H1 (cell line): ENCODE measurements at regions not wholly inside any gene's neighbourhood (a gene's known extent, or its start where the extent isn't known, plus 50 kb on each side); places are given as distances from the start of the nearest gene placed in this dataset.
A peak's percentile ranks its signal among the peaks of the same experiment; 100 is the strongest.
"Not testable (repeated sequence)": the region's sequence is repeated elsewhere in the genome, so short reads cannot be mapped to it uniquely, and the experiment has no call there.

ENCODE experiments used
- CBX8 ChIP-seq: fragments of 300-800, 300-1000 bp; sonication (generic); IDR thresholded peaks from 2 replicates; pipeline ENCODE4 v1.7.1; 2016; ENCODE audit warnings: low read depth, low read length, borderline replicate concordance
- CHD1 ChIP-seq: IDR thresholded peaks from 2 replicates; pipeline ENCODE4 v1.6.1; 2012; ENCODE audit warnings: low read depth, low read length, improper control_type of control experiment
- PHF8 ChIP-seq: fragments of 200-600 bp; sonication (generic); conservative IDR thresholded peaks from 2 replicates; pipeline ENCODE4 v1.7.1; 2012; ENCODE audit warnings: low read depth, mild to moderate bottlenecking, inconsistent platforms, low read length, moderate library complexity
- POLR2A ChIP-seq, 2 experiments: IDR thresholded peaks; 1 replicate in 1 of 2; 2 replicates in 1 of 2; pipeline ENCODE4 v1.6.1; 2011; ENCODE audit warnings: low read depth in 2 of 2, low read length in 2 of 2, mild to moderate bottlenecking in 2 of 2; ENCODE audit errors: control extremely low read depth in 1 of 2
- RAD21 ChIP-seq, 2 experiments: IDR thresholded peaks in 1 of 2; conservative IDR thresholded peaks in 1 of 2; 2 replicates each; pipeline ENCODE4 v1.6.1; 2011; ENCODE audit warnings: low read depth in 2 of 2, low read length in 2 of 2, improper control_type of control experiment in 1 of 2, inconsistent platforms in 1 of 2, mild to moderate bottlenecking in 1 of 2, moderate library complexity in 1 of 2
- RXRA ChIP-seq: IDR thresholded peaks from 2 replicates; pipeline ENCODE4 v1.6.1; 2011; ENCODE audit warnings: low read depth, mild to moderate bottlenecking, low read length, moderate library complexity; ENCODE audit not compliant: insufficient read depth
- TAF1 ChIP-seq: IDR thresholded peaks from 2 replicates; pipeline ENCODE4 v1.6.1; 2011; ENCODE audit warnings: mild to moderate bottlenecking, low read depth, low read length
- TEAD4 ChIP-seq: IDR thresholded peaks from 2 replicates; pipeline ENCODE4 v1.6.1; 2012; ENCODE audit warnings: low read depth, low read length, inconsistent platforms, mixed read lengths
- ZNF274 ChIP-seq: IDR thresholded peaks from 2 replicates; pipeline ENCODE4 v1.7.0; 2012; ENCODE audit warnings: low read length, borderline replicate concordance; ENCODE audit errors: extremely low read depth
- TF ChIP-seq, protein P1 (sequence below), 3 experiments: IDR thresholded peaks; 1 replicate in 2 of 3; 2 replicates in 1 of 3; pipeline versions ENCODE4 v1.5.1 to v1.6.1; 2011; ENCODE audit warnings: low read length in 3 of 3, mild to moderate bottlenecking in 3 of 3, inconsistent platforms in 2 of 3, low read depth in 1 of 3, moderate library complexity in 1 of 3; ENCODE audit not compliant: insufficient read depth in 1 of 3; ENCODE audit errors: control extremely low read depth in 1 of 3
- TF ChIP-seq, protein P2 (sequence below): IDR thresholded peaks from 2 replicates; pipeline ENCODE4 v1.6.1; 2011; ENCODE audit warnings: low read depth, mild to moderate bottlenecking, low read length; ENCODE audit not compliant: insufficient read depth
- TF ChIP-seq, protein P3 (sequence below): IDR thresholded peaks from 2 replicates; pipeline ENCODE4 v1.6.1; 2012; ENCODE audit warnings: inconsistent platforms

DNA sequence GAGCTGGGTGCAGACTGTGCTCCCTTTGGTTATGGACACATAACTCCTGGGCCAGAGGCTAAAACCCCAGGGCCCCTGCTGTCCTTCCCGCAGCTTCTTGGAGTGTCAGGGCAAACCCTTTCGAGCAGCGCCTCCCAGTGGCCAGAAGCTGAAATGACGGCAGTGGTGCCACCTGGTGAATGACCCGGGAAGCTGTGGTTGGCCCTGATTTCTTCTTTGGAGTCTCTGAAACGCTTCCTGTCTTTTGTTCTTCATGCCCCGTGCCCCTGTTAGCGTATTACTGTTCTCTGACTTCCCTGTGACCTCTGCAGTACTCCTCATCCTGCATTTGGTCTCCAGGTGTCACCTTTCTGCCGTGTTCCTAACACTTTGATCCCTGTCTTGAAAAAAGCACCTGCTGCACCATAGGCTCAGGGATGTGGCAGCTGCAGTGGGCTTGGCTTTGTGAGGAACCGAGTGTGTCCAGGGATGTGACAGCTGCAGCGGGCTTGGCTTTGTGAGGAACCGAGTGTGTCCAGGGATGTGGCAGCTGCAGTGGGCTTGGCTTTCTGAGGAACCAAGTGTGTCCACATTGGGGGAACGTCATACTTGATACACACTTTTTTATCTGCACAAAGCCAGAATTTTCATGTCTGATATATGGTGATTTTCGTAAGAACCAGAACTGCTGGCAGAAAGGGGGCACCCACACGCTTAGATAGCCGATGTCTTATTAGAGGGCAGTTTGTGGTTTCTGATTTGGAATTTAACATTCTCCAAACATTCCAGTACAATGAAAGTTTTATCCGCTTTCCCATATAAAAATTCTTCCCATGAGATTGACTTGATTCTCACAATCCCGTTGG, 241.8 kb upstream of the FRG2C start:
- TF ChIP-seq, protein P1, sequence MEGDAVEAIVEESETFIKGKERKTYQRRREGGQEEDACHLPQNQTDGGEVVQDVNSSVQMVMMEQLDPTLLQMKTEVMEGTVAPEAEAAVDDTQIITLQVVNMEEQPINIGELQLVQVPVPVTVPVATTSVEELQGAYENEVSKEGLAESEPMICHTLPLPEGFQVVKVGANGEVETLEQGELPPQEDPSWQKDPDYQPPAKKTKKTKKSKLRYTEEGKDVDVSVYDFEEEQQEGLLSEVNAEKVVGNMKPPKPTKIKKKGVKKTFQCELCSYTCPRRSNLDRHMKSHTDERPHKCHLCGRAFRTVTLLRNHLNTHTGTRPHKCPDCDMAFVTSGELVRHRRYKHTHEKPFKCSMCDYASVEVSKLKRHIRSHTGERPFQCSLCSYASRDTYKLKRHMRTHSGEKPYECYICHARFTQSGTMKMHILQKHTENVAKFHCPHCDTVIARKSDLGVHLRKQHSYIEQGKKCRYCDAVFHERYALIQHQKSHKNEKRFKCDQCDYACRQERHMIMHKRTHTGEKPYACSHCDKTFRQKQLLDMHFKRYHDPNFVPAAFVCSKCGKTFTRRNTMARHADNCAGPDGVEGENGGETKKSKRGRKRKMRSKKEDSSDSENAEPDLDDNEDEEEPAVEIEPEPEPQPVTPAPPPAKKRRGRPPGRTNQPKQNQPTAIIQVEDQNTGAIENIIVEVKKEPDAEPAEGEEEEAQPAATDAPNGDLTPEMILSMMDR (IDR thresholded peaks at IDR 0.05; ENCODE audit: control extremely low read depth in 1 of 3, insufficient read depth in 1 of 3, low read depth in 1 of 3, low read length in 3 of 3): peak; percentile 38 to 84 (median 67)
- not testable (repeated sequence) for TF ChIP-seq ZNF274; TAF1; RXRA; PHF8; TEAD4; POLR2A (IDR thresholded peaks at IDR 0.05; ENCODE audit: control extremely low read depth in 1 of 2, low read depth in 2 of 2, low read length in 2 of 2); CHD1; CBX8
- TF ChIP-seq, protein P2, sequence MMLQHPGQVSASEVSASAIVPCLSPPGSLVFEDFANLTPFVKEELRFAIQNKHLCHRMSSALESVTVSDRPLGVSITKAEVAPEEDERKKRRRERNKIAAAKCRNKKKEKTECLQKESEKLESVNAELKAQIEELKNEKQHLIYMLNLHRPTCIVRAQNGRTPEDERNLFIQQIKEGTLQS: not testable (repeated sequence)
- TF ChIP-seq RAD21 (IDR thresholded peaks at IDR 0.05 in 1 of 2, conservative IDR thresholded peaks at IDR 0.05 in 1 of 2; ENCODE audit: low read depth in 2 of 2, low read length in 2 of 2): peak; percentile 58 to 59
- TF ChIP-seq, protein P3, sequence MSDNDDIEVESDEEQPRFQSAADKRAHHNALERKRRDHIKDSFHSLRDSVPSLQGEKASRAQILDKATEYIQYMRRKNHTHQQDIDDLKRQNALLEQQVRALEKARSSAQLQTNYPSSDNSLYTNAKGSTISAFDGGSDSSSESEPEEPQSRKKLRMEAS: not testable (repeated sequence)
